NCI-H446 treated with DMSO at 0.1 percent for 48 hours (cell line): ENCODE measurements at regions not wholly inside any gene's neighbourhood (a gene's known extent, or its start where the extent isn't known, plus 50 kb on each side); places are given as distances from the start of the nearest gene placed in this dataset.
A peak's percentile ranks its signal among the peaks of the same experiment; 100 is the strongest.

Source experiments
- DNase-seq: peaks from one replicate; lab custom pipeline; 2025; lab: John Stamatoyannopoulos, UW

- no peak for DNase-seq
Measured at GRCh38 chr2:143953451-143954030, 566.4 kb downstream of the ZEB2 start.

- no peak for DNase-seq
Measured at GRCh38 chr2:143952536-143952935, 567.4 kb downstream of the ZEB2 start.

- DNase-seq, result peak; percentile 40
Measured at GRCh38 chr2:143950704-143951103, 569.2 kb downstream of the ZEB2 start.

GRCh38 chr2:143949121-143949848, 570.6 kb downstream of the ZEB2 start:
- DNase-seq, result no peak

GRCh38 chr2:143948710-143949109, 571.2 kb downstream of the ZEB2 start:
- DNase-seq, result no peak

GRCh38 chr2:143946436-143947391, 573.2 kb downstream of the ZEB2 start:
- peak; percentile 97 for DNase-seq

- no peak for DNase-seq
Measured at GRCh38 chr2:143942486-143942885, 577.4 kb downstream of the ZEB2 start.

GRCh38 chr2:143940720-143941119, 579.2 kb downstream of the ZEB2 start:
- no peak for DNase-seq

GRCh38 chr2:143939626-143940330, 580.1 kb downstream of the ZEB2 start:
- peak; percentile 71 for DNase-seq

- DNase-seq, result no peak
Measured at GRCh38 chr2:143937723-143938350, 582.1 kb downstream of the ZEB2 start.

- DNase-seq, result peak; percentile 31
Measured at GRCh38 chr2:143936848-143937722, 582.8 kb downstream of the ZEB2 start.

GRCh38 chr2:143936538-143936847, 583.4 kb downstream of the ZEB2 start:
- no peak for DNase-seq

GRCh38 chr2:143935482-143935752, 584.5 kb downstream of the ZEB2 start:
- DNase-seq, result no peak

GRCh38 chr2:143934626-143935481, 585.1 kb downstream of the ZEB2 start:
- no peak for DNase-seq

- DNase-seq, result no peak
Measured at GRCh38 chr2:143933946-143934569, 585.9 kb downstream of the ZEB2 start.

- DNase-seq, result no peak
Measured at GRCh38 chr2:143930891-143931290, 589.0 kb downstream of the ZEB2 start.

GRCh38 chr2:143928613-143929012, 591.3 kb downstream of the ZEB2 start:
- DNase-seq, result no peak

- DNase-seq, result no peak
Measured at GRCh38 chr2:143928184-143928583, 591.7 kb downstream of the ZEB2 start.

- DNase-seq, result no peak
Measured at GRCh38 chr2:143926736-143927135, 593.2 kb downstream of the ZEB2 start.
